Activated T-cell treated with anti-CD3 and anti-CD28 coated beads for 24 hours (primary cell): ENCODE measurements at regions not wholly inside any gene's neighbourhood (a gene's known extent, or its start where the extent isn't known, plus 50 kb on each side); places are given as distances from the start of the nearest gene placed in this dataset.

Experiments used
- DNase-seq: peaks from one replicate; pipeline ENCODE4 v3.0.0-alpha.2; 2020; ENCODE audit warnings: low read depth

DNA sequence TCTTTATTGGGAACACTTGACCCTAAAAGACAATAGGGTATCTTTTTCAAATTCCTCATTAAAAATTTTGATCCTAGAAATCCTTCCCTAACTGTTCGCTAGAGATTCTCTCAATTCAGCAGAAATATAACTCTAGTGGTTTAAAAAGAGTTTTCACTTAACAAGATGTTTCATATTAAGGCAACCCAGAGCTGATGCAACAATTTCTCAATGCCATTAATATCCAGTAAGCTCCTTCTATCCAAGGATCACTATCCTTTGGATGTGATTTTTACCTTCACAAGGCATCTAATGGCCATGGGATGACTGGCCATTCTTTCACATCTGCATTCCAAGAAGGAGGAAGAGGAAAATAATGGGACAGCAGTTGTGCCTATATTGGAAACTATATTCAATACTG is 183.4 kb downstream of the ANKRD50 start:
- DNase-seq: no peak

GRCh38 chr4:124530464-124531077 is 182.0 kb downstream of the ANKRD50 start:
- DNase-seq: no peak

GRCh38 chr4:124534131-124534530 is 178.4 kb downstream of the ANKRD50 start:
- no peak for DNase-seq

DNA sequence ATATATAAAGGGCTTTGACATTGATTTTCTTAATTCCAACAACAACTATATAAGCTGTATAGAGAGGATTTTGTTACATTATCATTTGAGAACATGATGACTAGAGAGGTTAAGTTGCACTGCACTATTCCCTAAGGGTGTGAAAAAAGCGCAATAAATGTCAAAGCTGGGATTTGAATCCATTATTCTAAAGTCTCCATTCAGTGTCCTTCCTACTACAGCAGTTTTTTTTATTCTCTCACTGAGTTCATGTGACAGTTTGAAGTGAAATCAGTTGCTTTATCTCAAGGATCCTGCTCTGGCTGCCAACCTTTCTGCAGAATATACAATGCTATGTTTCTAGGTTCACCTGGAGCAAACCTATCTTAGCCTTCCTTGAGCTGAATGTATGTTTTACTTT is 177.5 kb downstream of the ANKRD50 start:
- DNase-seq: no peak

- no peak for DNase-seq
These were observed 175.6 kb downstream of the ANKRD50 start for GRCh38 chr4:124536946-124537345.

DNA sequence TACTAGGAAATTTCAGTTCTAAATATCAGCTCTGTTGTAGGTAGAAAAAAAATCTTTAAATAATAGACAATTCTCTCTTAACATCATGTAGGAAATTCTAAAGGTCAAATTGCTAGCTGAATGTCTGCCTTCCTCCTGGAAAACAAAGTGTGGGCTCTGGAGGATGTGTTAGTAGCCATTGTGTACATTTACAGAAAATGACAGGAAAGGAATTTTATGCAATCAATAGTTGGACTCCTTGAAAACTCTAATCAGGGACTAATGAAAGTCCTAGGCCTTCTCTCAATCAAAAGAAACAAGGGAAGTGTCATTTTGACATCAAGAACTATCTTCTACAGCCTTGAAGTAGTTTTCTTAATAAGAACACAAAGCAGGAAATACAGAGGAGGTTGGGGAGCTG is 174.6 kb downstream of the ANKRD50 start:
- no peak for DNase-seq

DNA sequence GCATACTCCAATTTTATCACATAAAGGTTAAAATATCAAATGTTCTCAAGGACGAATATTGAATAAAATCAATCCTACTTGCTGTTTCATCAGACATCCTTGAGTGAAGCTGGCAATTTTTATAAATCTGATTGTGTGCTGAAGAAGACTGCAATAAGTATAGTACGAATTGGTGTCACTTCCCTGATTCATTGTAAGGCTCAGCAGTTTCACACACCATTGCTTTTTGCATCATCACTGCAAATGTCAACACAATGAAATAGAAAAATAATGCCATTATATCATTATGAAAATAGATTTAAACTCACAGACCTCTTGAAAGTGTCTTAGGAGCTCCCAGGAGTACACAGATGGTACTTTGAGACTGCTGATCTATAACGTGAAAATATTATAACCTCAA is 172.5 kb downstream of the ANKRD50 start:
- DNase-seq: no peak

- no peak for DNase-seq
These were observed 170.7 kb downstream of the ANKRD50 start for GRCh38 chr4:124541652-124542420.

GRCh38 chr4:124555959-124556358 is 156.6 kb downstream of the ANKRD50 start:
- DNase-seq: no peak

DNA sequence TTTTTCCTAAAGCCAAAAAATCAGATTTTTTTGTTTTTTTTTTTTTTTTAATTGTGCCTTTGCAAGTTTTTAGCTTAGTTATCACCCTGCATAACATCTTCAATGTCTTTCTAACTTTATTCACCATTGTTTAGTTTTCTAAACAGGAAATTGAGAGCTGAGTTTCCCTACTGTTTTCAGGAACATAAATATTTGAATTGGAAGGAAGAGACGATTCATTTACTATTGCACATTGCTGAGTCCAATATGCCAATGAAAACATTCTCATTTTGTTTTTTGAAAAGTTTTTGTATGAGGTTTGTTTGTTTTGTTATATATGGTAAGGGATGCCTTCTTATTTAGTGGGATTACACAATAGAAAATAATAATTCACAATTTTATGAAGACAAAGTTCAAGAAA is 148.4 kb downstream of the ANKRD50 start:
- DNase-seq: no peak

DNA sequence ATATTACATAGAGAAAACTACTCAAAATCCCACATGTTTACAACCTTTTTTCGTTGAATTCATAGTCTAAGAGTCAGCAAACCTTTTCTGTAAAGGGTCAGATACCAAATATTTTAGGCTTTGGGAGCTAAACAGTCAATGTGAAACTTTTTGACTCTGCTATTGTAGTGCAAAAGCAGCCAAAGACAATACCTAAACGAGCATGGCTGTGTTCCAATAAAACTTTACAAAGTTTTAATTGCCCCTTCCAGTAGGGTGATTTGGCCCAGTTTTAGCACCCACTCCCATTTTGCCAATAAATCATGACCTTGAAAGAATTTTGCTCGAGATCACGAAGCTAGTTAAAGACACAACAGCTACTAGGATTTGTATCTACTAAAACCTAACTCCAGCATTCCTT is 147.2 kb downstream of the ANKRD50 start:
- DNase-seq: no peak

DNA sequence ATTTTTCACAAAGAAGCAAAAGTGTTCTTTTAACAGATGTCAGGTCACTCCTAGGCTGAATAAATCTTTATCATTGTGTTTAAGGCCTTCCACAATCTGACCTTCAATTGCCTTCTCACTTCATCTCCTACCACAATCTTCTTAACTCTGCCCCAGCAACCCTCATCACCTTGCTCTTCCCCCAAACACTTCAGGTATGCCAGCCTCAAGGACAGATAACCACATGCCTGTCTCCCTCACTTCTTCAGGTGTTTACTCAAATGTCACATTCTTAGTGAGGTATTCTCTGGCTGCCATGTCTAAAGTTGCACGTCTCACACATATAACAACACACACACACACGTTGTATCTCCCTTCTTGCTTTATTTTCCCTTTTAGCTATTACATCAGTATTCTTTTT is 146.5 kb downstream of the ANKRD50 start:
- no peak for DNase-seq

GRCh38 chr4:124573056-124573455 is 139.5 kb downstream of the ANKRD50 start:
- DNase-seq: no peak

DNA sequence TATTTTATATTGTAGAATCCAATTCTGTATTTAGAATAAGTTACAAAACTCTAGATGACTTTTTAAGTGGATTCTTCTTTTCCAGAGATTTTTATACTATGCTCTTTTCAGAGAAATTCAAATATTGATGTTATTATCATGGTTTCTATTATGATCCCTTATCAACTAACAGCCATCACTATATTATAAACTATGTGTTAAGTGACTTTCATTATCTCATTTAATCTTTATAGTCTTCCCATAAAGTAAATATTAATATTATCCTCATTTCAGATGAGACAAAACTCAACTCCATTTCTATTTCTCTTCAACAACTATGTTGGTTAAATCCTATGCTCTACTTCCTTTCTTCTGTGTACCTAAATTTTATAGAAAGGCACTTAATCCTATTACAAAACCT is 132.6 kb downstream of the ANKRD50 start:
- no peak for DNase-seq

DNA sequence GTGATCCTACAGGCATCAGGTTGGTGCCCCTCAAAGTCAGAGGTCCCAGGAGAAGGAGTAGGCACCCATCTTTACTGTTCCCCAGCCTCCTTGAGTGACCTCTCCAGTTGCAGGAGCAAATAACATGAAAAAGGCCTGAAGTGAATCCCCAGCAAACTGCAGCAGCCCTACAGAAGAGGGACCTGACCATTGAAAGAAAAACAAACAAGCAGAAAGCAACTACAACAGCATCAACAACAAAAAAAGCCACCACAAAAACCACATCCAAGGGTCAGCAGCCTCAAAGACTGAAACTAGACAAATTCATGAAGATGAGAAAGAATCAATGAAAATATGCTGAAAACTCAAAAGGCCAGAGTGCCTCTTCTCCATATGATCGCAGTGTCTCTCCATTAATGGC is 128.7 kb downstream of the ANKRD50 start:
- DNase-seq: no peak

DNA sequence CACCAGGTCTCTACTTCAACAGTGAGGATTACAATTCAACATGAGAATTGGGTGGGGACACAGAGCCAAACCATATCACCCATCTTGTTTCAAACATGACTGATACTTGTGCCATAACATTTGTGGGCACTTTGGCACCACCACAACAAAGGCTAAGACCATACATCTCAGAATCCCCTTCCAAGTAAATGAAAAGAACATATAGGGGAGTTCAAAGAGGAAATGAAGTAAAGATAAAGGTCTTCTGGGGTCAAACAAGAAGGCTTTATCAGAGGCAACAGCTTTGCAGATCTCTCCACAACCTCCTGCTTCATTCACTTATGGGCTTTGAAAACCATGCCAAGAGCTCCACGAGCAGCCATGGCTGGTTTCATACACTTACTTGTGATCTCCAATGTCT is 122.7 kb downstream of the ANKRD50 start:
- no peak for DNase-seq

- DNase-seq: no peak
These were observed 122.1 kb downstream of the ANKRD50 start for GRCh38 chr4:124590480-124590879.

DNA sequence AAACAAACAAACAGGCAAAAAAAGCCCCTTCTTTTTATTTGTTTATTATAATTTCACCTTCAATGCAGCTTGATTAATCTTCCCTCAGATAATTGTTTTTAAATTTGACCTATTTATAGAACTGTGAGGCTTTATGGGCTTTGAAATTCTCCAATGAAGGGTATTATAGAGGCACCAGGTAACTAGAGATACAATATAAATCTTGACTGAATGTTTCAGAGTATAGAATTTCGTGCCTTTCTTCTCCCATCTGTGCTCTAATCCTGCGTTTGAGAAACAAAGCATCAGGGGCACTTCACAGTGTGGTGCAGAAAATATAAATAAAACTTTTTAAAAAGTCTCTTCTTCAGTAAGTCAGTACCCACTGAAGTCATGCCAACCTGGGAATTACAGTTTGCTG is 120.9 kb downstream of the ANKRD50 start:
- DNase-seq: no peak

DNA sequence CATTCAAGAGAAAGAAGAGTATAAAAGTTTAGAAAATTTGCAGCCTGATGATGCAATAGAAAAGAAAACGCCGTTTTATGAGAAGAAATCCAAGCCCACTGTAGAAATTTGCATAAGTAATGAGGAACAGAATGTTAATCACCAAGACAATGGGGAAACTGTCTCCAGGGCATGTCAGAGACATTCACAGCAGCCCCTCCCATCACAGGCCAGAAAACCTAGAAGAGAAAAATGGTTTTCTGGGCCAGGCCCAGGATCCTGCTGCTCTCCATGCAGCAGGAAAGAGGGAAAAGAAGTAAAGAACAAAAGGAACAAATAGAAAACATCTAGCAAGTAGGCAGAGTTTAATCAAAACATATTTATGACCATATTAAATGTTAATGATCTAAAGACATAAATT is 119.0 kb downstream of the ANKRD50 start:
- no peak for DNase-seq

DNA sequence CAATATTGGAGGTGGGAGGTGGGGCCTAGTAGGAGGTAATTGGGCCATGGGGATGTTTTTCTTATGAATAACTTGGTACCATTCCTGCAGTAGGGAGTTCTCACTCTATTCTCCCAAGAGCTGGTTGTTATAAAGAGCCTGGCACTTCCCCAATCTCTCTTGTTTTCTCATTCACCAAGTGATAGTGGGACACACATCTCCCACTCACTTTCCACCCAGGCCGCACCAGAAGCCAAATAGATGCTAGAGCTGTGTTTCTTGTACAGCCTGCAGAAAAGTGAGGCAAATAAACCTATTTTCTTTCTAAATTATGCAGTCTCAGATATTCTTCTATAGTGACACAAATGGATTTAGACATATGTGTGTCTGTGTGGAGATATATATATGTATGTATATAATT is 117.6 kb downstream of the ANKRD50 start:
- DNase-seq: no peak

GRCh38 chr4:124596816-124597215 is 115.7 kb downstream of the ANKRD50 start:
- no peak for DNase-seq

DNA sequence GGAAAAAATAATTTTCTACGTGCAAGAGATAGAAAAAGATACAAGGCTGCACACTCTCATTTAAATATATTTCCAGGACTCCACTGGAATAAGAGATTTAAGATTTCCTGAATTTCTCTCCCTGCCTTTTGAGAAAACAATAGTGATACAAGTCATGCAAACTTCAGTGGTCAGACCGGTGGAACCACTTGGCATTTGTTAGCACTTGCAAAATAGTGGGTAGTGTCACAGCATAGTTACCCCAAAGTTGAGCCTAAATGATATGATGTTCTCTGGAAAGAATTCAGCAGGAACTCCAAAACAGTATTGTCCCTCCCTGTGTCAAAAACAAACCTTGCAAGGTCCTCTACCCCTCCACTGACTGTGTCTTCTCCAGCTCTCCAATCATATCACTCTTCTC is 102.3 kb downstream of the ANKRD50 start:
- DNase-seq: no peak
